ENCODE measurements at regions not wholly inside any gene's neighbourhood (a gene's known extent, or its start where the extent isn't known, plus 50 kb on each side); places are given as distances from the start of the nearest gene placed in this dataset.
"Not testable (repeated sequence)": the region's sequence is repeated elsewhere in the genome, so short reads cannot be mapped to it uniquely, and the experiment has no call there.

DNA sequence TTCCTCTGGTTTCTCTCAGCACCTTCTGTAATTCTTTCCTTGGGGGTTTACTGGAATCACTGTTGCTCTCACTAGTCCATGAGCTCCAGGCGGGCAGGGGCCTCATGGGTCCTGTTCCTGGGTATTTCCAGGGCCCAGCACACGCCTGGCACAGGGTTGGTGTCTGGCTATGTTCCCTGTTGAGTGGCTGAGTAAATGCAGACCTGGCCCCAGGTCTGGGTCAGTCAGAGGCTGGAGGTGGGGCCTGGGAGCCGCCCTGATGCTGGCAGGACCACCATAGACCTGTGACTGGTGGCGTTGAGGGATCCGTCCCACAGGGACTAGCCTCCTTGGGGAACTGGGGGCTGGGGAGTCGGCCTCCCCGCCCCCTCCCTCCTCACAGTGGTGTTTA is 313.4 kb downstream of the PTPRU start:
- TF ChIP-seq, protein P1, sequence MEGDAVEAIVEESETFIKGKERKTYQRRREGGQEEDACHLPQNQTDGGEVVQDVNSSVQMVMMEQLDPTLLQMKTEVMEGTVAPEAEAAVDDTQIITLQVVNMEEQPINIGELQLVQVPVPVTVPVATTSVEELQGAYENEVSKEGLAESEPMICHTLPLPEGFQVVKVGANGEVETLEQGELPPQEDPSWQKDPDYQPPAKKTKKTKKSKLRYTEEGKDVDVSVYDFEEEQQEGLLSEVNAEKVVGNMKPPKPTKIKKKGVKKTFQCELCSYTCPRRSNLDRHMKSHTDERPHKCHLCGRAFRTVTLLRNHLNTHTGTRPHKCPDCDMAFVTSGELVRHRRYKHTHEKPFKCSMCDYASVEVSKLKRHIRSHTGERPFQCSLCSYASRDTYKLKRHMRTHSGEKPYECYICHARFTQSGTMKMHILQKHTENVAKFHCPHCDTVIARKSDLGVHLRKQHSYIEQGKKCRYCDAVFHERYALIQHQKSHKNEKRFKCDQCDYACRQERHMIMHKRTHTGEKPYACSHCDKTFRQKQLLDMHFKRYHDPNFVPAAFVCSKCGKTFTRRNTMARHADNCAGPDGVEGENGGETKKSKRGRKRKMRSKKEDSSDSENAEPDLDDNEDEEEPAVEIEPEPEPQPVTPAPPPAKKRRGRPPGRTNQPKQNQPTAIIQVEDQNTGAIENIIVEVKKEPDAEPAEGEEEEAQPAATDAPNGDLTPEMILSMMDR (IDR thresholded peaks at IDR 0.05) = not testable (repeated sequence)
- not testable (repeated sequence) for TF ChIP-seq EP300, POLR2A (IDR thresholded peaks at IDR 0.05)

All from ovary (tissue), 3 donors.